ENCODE measurements at regions not wholly inside any gene's neighbourhood (a gene's known extent, or its start where the extent isn't known, plus 50 kb on each side); places are given as distances from the start of the nearest gene placed in this dataset.

- Histone ChIP-seq H3K27me3 (no peaks in the 10 kb centered on the region), H3K4me1 (no peaks in the 10 kb centered on the region), H3K9me3 (no peaks in the 10 kb centered on the region), H3K4me3 (no peak overlapping the region), H3K36me3 (replicated peaks in 1 of 2; ENCODE audit: insufficient read depth in 1 of 2, low read depth in 2 of 2) (no peaks in the 10 kb centered on the region), H3K27ac (no peak overlapping the region)
- WGBS, 2 donors: 46 to 61% methylated on average over 6 of the region's 6 CpGs
- no peak for TF ChIP-seq CTCF (IDR thresholded peaks at IDR 0.05)
- ATAC-seq: no peak
- intact Hi-C loops (cut with DNase I): no loop called here
- no peak for DNase-seq
Observed at GRCh38 chr11:119919656-119920055, 190.7 kb upstream of the NECTIN1 start.

GRCh38 chr11:119918347-119918746 is 189.3 kb upstream of the NECTIN1 start:
- H3K4me1 ChIP-seq: no peaks in the 10 kb centered on the region
- no peak for DNase-seq
- H3K27me3 ChIP-seq: no peaks in the 10 kb centered on the region
- no peaks in the 10 kb centered on the region for H3K9me3 ChIP-seq
- TF ChIP-seq POLR2A (IDR thresholded peaks at IDR 0.05) (no peak), CTCF (IDR thresholded peaks at IDR 0.05) (no peak)
- H3K4me3 ChIP-seq: no peak overlapping the region
- 18 to 38% methylated on average over 6 of the region's 6 CpGs for whole genome bisulfite sequencing, 2 donors
- H3K36me3 ChIP-seq (replicated peaks in 1 of 2; ENCODE audit: insufficient read depth in 1 of 2, low read depth in 2 of 2): no peaks in the 10 kb centered on the region
- intact Hi-C loops (cut with DNase I): no loop called here
- no peak overlapping the region for H3K27ac ChIP-seq
- ATAC-seq: no peak

- DNase-seq (no peak), ATAC-seq (no peak)
- H3K4me3 ChIP-seq: no peak overlapping the region
- H3K9me3 ChIP-seq: no peaks in the 10 kb centered on the region
- 53 to 67% methylated on average over 2 of the region's 2 CpGs for WGBS, 2 donors
- no peaks in the 10 kb centered on the region for H3K36me3 ChIP-seq (replicated peaks in 1 of 2; ENCODE audit: insufficient read depth in 1 of 2, low read depth in 2 of 2)
- H3K4me1 ChIP-seq: no peaks in the 10 kb centered on the region
- no peak overlapping the region for H3K27ac ChIP-seq
- intact Hi-C loops (cut with DNase I): no loop called here
- no peaks in the 10 kb centered on the region for H3K27me3 ChIP-seq
- TF ChIP-seq POLR2A (IDR thresholded peaks at IDR 0.05) (no peak), CTCF (IDR thresholded peaks at IDR 0.05) (no peak)
Observed at GRCh38 chr11:119916568-119916967, 187.6 kb upstream of the NECTIN1 start.

GRCh38 chr11:119912229-119912628 is 183.2 kb upstream of the NECTIN1 start:
- 73 to 82% methylated on average over 6 of the region's 6 CpGs for WGBS, 2 donors
- DNase-seq (no peak), ATAC-seq (no peak)
- no peak overlapping the region for H3K27ac ChIP-seq
- H3K9me3 ChIP-seq: no peaks in the 10 kb centered on the region
- H3K4me1 ChIP-seq: peaks cover 7% of the 10 kb centered on the region
- intact Hi-C loops (cut with DNase I): no loop called here
- TF ChIP-seq CTCF (IDR thresholded peaks at IDR 0.05): no peak
- no peak for TF ChIP-seq POLR2A (IDR thresholded peaks at IDR 0.05)
- no peak overlapping the region for H3K4me3 ChIP-seq
- H3K36me3 ChIP-seq (replicated peaks in 1 of 2; ENCODE audit: insufficient read depth in 1 of 2, low read depth in 2 of 2): no peaks in the 10 kb centered on the region
- H3K27me3 ChIP-seq: no peaks in the 10 kb centered on the region

GRCh38 chr11:119910650-119911049 is 181.7 kb upstream of the NECTIN1 start:
- ATAC-seq (no peak), DNase-seq (peak in 1 of 4 donors; percentile 25)
- no peak overlapping the region for H3K27ac ChIP-seq
- peaks cover 21% of the 10 kb centered on the region for H3K4me1 ChIP-seq
- WGBS, 2 donors: 64 to 100% methylated on average over 1 to 2 of the region's 2 CpGs
- no peaks in the 10 kb centered on the region for H3K36me3 ChIP-seq (replicated peaks in 1 of 2; ENCODE audit: insufficient read depth in 1 of 2, low read depth in 2 of 2)
- TF ChIP-seq CTCF (IDR thresholded peaks at IDR 0.05) (no peak), POLR2A (IDR thresholded peaks at IDR 0.05) (no peak)
- H3K27me3 ChIP-seq: no peaks in the 10 kb centered on the region
- intact Hi-C loops (cut with DNase I): no loop called here
- H3K9me3 ChIP-seq: no peaks in the 10 kb centered on the region
- no peak overlapping the region for H3K4me3 ChIP-seq
